NCI-H510A (cell line): ENCODE measurements at regions not wholly inside any gene's neighbourhood (a gene's known extent, or its start where the extent isn't known, plus 50 kb on each side); places are given as distances from the start of the nearest gene placed in this dataset.
"Not testable (repeated sequence)": the region's sequence is repeated elsewhere in the genome, so short reads cannot be mapped to it uniquely, and the experiment has no call there.

Experiments
- DNase-seq: peaks from one replicate; lab custom pipeline; 2025; lab: John Stamatoyannopoulos, UW

DNA sequence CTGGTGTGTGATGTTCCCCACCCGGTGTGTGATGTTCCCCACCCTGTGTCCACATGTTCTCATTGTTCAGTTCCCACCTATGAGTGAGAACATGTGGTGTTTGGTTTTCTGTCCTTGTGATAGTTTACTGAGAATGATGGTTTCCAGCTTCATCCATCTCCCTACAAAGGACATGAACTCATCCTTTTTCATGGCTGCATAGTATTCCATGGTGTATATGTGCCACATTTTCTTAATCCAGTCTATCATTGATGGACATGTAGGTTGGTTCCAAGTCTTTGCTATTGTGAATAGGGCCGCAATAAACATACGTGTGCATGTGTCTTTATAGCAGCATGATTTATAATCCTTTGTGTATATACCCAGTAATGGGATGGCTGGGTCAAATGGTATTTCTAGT, 201.5 kb upstream of the IRAK1BP1 start:
- DNase-seq: not testable (repeated sequence)

DNA sequence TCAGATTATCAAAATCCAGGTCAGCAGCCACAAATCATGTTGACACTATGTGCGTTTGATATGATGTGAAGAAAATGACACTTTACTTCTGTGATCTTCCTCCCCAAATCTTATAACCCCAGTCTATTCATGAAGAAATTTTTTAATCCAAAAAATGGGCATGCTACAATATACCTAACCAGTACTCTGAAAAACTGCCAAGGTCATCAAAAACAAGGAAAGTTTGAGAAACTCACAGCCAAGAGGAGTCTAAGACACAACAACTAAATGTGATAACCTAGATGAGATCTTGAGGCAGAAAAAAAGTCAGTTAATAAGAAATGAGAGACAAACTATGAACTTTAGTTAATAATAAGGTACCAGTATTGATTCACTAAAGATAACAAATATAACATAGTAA, 200.6 kb upstream of the IRAK1BP1 start:
- no peak for DNase-seq

DNA sequence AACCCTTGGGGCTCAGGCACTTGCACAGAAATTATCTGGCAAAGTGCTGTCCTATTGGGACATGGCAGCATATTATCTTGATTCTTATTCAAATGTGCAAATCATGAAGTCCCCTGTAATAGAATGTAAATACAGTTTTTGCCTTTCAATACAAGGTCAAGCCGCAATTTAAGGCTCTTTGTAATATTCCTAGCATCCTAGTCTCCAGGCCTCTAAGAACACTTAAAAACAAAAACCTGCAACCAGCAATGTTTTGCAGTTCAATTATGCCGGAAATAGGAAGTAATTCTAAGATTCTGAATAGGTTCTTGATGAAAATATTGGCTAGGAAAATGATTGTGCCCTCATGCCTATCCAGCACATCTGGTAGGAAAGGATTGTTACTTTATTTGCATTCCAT, 197.2 kb upstream of the IRAK1BP1 start:
- no peak for DNase-seq

DNA sequence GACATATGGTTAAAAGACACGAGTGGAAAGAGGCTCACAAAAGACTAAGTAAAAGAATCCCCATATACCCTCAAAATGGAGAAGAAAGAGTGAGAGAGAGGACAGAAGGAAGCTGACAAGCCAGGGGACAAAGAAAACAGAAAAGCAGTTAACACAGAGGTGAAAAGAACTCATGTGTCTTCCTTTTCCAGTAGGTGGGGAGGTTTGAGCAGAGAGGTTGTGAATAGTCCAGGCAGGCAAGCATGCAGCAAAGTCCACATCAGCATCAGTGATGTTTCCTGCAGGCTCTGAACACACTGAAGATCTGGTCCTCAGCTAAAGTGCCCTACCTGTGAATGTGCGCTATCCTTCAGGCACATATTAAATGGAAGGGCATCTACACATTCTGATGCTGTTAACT, 196.5 kb upstream of the IRAK1BP1 start:
- no peak for DNase-seq

DNA sequence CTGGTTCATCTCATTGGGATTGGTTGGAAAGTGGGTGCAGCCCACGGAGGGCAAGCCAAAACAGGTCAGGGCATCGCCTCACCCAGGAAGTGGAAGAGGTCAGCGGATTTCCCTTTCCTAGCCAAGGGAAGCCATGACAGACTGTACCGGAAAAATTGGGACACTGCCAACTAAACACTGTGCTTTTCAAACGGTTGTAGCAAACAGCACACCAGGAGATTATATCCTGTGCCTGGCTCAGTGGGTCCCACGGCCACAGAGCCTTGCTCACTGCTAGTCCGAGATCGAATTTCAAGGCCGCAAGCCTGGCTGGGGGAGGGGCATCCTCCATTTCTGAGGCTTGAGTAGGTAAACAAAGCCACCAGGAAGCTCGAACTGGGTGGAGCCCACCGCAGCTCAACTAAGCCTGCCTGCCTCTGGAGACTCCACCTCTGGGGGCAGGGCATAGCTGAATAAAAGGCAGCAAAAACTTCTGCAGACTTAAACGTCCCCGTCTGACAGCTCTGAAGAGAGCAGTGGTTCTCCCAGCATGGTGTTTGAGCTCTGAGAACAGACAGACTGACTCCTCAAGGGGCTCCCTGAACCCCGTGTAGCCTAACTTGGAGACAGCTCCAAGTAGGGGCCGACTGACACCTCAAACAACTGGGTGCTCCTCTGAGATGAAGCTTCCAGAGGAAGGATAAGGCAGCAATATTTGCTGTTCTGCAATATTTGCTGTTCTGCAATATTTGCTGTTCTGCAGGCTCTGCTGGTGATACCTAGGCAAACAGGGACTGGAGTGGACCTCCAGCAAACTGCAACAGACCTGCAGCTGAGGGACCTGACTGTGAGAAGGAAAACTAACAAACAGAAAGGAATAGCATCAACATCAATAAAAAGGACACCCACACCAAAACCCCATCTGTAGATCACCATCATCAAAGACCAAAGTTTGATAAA, 191.0 kb upstream of the IRAK1BP1 start:
- DNase-seq: not testable (repeated sequence)

DNA sequence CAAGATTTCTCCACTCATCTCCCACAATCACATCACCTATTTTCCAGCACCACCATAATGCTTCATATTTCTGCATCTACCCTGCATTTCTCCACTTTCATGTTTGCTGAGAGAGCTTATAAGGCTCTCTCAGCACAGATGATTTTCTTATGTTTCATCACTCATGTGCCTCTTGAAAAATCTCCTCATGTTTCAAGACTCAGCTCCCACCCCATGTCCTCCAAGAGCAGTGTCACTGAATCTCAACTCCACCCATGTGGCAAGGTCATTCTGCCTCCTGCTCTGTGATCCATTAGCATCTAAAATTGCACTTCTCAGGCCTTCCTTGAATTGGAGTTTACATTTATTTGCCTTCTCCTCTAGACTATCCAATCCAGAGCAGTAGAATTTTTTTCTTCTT, 178.7 kb upstream of the IRAK1BP1 start:
- no peak for DNase-seq

DNA sequence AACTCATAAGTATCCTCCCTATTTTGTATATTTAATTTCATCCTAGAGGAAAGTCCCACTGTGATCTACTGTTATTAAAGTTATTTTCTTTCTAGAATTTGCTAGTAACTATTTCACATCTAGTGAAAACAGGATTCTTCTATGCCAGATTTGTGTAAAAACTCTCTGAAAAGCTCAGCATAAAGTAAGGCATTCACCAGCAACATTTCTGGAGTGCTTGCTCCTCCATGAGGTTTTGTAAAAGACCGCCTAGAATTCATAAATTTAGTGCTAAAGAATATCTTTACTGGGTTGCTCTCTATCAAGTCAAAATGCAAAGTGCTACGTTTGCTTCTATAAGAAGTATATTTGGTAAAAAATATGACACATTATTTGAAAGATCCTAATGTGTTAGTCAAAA, 173.5 kb upstream of the IRAK1BP1 start:
- DNase-seq: no peak

DNA sequence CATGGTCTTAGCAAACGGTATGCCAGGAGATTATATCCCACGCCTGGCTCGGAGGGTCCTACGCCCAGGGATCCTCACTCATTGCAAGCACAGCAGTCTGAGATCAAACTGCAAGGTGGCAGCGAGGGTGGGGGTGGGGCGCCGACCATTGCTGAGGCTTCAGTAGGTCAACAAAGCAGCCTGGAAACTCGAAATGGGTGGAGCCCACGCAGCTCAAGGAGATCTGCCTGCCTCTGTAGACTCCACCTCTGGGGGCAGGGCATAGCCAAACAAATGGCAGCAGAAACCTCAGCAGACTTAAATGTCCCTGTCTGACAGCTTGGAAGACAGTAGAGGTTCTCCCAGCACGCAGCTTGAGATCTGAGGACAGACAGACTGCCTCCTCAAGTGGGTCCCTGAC, 172.7 kb upstream of the IRAK1BP1 start:
- DNase-seq: not testable (repeated sequence)

DNA sequence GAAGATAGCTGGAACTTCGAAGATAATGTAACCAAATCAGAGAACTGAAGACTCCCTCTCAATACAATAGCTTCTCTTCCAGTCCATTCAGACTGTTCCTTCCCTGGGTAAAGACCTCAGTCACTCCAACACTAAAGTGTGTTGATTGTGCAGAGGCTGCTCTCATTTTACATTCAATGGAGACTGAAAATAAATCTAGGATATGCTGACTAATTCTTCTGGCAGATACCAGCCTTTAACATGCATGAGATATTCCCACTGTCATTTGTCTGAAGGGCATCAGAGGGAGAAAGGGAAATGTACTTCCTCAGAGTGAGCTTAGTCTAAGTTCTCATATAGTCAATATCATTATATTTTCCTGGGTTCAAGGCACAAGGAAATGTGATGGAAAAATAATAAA, 166.4 kb upstream of the IRAK1BP1 start:
- no peak for DNase-seq

DNA sequence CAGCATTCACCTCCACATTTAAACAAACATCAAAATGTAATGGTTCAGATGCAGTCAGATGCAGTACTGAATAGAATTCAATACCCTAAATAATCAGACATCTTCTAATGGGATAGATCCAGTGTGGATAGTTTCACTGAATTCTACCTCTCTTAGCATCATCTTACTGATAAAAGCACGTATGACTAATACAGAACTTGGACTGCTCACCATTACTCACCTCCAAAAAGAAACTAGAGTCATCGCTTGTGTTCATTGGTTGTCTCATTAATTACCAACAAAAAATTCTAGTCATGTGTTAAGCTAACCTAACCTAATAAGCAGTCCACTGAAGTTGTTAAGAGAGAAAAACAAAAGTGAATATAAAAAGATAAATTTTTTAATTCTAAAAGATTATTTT, 165.9 kb upstream of the IRAK1BP1 start:
- DNase-seq: no peak

DNA sequence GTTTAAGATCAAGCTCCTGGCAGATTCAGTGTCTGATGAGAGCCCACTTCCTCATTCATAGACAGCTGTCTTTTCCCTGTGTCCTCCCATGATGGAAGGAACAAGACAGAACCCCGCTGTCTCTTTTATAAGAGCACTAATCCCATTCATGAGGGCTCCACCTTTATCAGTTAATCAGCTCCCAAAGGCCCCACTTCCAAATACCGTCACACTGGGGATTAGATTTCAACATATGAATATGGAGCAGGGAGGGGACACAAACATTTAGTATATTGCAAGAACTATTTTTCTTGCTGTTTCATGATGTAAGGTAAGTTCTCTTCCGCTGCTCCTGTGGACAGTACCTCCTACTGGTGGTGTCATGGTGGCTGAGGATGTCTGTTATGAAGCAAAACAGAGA, 158.3 kb upstream of the IRAK1BP1 start:
- no peak for DNase-seq

DNA sequence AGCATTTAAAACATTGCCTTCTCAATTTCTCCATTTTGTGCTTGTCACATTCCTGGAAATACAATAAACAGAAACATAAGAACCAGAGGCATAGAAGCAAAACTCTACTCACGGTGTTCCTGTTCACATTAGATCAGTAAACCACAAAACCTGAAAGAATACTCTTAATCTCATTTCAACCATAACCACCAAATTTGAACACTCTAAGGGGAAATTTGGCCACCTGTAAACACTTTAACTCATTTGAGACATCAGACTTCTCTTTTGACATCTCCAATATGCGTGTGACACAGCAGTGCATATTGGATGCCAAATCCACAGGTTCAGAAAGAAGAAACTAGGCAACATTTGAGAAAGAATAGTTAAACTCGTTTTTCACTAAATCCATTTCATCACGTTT, 153.8 kb upstream of the IRAK1BP1 start:
- no peak for DNase-seq

DNA sequence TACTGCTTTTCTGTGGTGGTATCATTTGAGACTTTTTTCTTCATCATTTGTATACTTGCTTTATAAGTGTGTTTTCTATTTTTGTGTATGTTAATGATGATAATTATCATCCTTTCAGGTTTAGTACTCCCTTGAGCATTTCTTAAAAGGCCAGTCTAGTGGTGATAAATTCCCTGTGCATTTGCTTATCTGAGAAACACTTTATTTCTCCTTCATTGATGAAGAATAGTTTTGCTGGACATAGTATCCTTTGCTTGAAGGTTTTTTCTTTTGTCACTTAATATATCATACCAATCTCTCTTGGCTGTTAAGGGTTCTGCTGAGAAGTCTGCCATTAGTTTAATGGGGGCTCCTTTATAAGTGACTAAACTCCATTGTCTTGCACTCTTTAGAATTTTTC, 123.2 kb upstream of the IRAK1BP1 start:
- DNase-seq: no peak

DNA sequence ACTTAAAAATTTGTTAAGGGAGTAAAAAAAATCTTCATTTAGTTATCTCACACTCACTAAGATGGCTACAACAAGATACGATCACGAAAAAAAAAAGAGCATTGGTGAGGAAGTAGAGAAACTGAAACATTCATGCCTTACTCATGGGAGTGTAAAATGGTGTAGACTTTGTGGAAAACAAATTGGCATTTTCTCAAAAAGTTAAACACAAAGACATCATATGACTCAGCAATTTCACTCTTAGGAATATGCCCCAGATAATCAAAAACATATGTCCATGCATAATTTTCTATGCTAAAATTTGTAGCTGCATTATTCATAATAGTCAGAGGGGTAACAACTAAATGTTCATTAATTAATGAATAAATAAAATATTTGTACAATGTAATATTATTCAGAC, 120.9 kb upstream of the IRAK1BP1 start:
- DNase-seq: no peak

DNA sequence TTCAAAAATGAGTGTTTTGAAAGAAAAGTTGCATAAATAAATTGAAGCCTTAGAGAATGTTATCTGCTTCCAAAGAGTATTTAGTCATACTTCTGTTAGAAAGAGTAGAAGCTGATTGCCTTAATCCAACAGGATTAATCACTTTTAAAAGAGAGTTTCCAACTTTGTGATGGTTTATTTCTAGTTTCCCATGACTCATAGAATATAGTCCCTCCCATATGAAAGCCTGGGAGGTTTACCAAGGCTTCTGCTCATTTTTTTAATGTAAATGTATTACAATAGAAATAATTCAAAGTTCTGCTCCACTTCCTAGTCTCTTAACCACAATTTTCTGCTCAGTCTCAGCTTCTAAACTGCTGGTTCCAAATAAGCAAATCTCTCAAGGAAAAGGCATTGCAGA, 118.0 kb upstream of the IRAK1BP1 start:
- no peak for DNase-seq

DNA sequence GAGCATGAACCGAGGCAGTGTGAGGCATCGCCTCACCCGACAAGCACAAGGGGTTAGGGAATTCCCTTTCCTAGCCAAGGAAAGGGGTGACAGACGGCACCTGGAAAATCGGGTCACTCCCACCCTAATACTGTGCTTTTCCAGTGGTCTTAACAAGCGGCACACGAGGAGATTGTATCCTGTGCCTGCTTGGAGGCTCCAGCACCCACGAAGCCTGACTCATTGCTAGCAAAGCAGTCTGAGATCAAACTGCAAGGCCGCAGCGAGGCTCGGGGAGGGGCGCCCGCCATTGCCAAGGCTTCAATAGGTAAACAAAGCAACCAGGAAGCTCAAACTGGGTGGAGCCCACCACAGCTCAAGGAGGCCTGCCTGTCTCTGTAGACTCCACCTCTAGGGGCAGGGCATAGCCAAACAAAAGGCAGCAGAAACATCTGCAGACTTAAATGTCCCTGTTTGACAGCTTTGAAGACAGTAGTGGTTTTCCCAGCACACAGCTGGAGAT, 109.0 kb upstream of the IRAK1BP1 start:
- not testable (repeated sequence) for DNase-seq

DNA sequence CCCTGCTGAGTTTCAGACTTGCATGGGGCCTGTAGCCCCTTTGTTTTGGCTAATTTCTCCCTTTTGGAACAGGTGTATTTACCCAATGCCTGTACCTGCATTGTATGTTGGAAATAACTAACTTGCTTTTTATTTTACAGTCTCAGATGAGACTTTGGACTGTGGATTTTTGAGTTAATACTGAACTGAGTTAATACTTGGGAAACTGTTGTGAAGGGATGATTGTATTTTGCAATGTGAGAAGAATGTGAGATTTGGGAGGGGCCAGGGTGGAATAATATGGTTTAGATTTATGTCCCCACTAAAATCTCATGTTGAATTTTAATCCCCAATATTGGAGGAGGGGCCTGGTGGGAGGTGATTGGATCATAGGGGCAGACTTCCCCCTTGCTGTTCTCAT, 99.1 kb upstream of the IRAK1BP1 start:
- DNase-seq: no peak

DNA sequence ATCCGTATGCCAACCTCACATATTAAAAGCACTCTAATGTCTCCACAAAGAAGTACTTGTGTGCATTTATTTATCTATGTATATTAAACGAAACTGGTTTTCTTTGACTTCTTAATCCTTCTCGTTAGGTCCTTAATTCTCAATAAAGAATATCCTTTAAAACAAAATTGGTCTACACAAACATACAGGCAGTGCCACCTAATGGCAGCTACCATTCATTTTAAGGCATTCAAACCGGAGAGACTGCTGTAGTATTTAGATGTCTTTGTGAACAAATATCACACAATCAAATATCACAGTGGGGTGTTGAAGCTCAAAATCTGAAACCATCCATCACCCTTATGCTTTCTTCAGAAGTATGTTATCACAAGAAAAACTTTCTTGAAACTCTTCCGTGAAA, 96.6 kb upstream of the IRAK1BP1 start:
- DNase-seq: no peak

DNA sequence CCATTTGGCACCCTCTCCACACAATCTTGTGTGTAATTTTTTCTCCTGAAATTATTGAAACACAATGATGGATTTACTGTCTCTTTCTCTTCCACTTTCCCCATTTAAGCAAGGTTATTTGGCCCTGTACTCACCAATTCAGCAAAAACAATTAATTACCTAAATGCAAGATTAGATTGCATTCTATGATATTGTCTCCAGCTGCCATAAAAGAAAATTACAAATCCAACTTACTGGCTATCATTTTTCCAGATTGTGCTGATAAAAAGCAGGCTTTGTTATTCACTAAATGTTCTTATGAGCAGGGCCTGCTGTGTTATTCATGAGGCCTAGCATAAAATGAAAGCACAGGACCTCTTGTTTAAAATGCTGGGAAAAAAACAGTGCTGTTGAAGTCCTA, 95.8 kb upstream of the IRAK1BP1 start:
- no peak for DNase-seq

DNA sequence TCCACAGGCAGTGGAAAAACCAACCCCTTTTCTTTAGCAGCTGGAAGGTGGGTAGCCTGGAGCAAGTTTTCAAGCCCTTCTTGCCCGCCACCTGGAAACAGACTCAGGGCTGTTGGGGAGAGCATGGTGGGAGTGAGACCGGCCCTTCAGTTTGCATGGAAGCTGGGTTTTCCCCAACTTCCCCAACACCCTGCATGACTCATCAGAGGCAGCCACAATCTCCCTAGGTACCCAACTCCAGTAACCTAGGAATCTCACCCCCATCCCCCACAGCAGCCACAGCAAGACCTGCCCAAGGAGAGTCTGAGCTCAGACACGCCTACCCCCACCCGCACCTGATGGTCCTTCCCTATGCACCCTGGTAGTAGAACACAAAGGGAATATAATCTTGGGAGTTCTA, 86.3 kb upstream of the IRAK1BP1 start:
- DNase-seq: no peak

DNA sequence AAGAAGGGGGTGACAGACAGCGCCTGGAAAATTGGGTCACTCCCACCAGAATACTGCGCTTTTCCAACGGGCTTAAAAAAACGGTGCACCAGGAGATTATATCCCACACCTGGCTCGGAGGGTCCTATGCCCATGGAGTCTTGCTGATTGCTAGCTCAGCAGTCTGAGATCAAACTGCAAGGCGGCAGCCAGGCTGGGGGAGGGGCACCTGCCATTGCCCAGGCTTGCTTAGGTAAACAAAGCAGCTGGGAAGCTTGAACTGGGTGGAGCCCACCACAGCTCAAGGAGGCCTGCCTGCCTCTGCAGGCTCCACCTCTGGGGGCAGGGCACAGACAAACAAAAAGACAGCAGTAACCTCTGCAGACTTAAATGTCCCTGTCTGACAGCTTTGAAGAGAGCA, 84.0 kb upstream of the IRAK1BP1 start:
- DNase-seq: not testable (repeated sequence)

DNA sequence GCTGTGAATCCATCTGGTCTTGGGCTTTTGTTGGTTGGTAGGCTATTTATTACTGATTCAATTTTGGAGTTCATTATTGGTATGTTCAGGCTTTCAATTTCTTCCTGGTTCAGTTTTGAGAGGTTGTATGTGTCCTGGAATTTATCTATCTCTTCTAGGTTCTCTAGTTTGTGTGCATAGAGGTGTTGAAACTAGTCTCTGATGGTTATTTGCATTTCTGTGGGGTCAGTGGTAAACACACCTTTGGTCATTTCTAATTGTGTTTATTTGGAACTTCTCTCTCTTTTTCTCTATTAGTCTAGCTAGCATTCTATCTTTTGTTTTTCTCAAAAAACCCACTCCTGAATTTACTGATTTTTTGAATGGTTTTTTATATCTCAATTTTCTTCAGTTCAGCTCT, 70.1 kb upstream of the IRAK1BP1 start:
- DNase-seq: no peak

DNA sequence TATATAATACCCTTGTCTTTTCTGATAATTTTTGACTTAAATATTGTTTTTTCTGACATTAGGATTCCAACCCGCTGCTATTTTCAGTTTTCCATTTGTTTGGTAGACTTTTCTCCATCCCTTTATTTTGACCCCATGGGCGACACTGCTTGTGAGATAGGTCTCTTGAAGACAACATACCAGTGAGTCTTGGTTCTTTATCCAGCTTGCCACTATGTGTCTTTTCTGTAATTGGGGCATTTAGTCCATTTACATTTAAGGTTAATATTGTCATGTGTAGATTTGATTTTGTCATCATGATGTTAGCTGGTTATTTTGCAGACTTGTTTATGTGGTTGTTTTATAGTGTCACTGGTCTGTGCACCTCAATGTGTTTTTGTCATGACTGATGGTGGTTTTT, 67.7 kb upstream of the IRAK1BP1 start:
- DNase-seq: no peak

DNA sequence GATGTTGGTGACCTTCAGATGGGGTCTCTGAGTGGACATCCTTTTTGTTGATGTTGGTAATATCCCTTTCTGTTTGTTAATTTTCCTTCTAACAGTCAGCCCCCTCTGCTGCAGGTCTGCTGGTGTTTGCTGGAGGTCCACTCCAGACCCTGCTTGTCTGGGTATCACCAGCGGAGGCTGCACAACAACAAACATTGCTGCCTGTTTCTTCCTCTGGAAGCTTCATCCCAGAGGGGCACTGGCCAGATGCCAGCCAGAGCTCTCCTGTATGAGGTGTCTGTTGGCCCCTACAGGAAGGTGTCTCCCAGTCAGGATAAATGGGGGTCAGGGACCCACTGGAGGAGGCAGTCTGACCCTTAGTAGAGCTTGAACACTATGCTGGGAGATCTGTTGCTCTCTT, 60.6 kb upstream of the IRAK1BP1 start:
- not testable (repeated sequence) for DNase-seq
